H1 (cell line): ENCODE measurements at regions not wholly inside any gene's neighbourhood (a gene's known extent, or its start where the extent isn't known, plus 50 kb on each side); places are given as distances from the start of the nearest gene placed in this dataset.

Source experiments
- CTCF ChIA-PET: fragments of 300-600 bp; sonication (Branson Sonifier 250); formaldehyde crosslinking; loops from one replicate; lab custom pipeline; 2021; ENCODE audit not compliant: partially characterized antibody; lab: Charles Lee
- POLR2A ChIA-PET: fragments of 300-600 bp; sonication (Branson Sonifier 250); formaldehyde crosslinking; loops from one replicate; lab custom pipeline; 2021; ENCODE audit warnings: inconsistent platforms; ENCODE audit not compliant: partially characterized antibody; lab: Charles Lee
- DNase-seq, 2 experiments: peaks; one replicate each; pipeline versions ENCODE4 v3.0.0 to v3.0.0-alpha.2; 2010 to 2022; ENCODE audit warnings: low spot score in 2 of 2, low read depth in 1 of 2, mixed read lengths in 1 of 2
- FAIRE-seq: peaks from 2 replicates; lab custom pipeline; 2011; peaks lifted over from hg19 to GRCh38; lab: Jason Lieb, UNC
- H2AFZ ChIP-seq: 2 replicates; pipeline ENCODE4 v1.8.1; 2012; ENCODE audit warnings: low read length, inconsistent platforms
- H2AK5ac ChIP-seq: 2 replicates; pipeline ENCODE4 v1.6.1; 2013; ENCODE audit warnings: low read depth, low read length
- H2BK120ac ChIP-seq: replicated peaks from 2 replicates; pipeline ENCODE3; 2013; ENCODE audit warnings: low read depth, low read length, inconsistent platforms
- H2BK12ac ChIP-seq: 2 replicates; pipeline ENCODE4 v1.6.1; 2013; ENCODE audit warnings: low read depth, low read length
- H2BK15ac ChIP-seq: 2 replicates; pipeline ENCODE4 v1.6.1; 2013; ENCODE audit warnings: low read length
- H2BK20ac ChIP-seq: 2 replicates; pipeline ENCODE4 v1.6.1; 2013; ENCODE audit warnings: low read length
- H2BK5ac ChIP-seq: 2 replicates; pipeline ENCODE4 v1.6.1; 2013; ENCODE audit warnings: low read depth, low read length
- H3K14ac ChIP-seq: 2 replicates; pipeline ENCODE4 v1.6.1; 2013; ENCODE audit warnings: inconsistent platforms; ENCODE audit not compliant: insufficient read length
- H3K18ac ChIP-seq: 2 replicates; pipeline ENCODE4 v1.6.1; 2013; ENCODE audit warnings: low read length; ENCODE audit errors: extremely low read depth
- H3K23ac ChIP-seq: 2 replicates; pipeline ENCODE4 v1.6.1; 2013; ENCODE audit warnings: inconsistent platforms; ENCODE audit not compliant: insufficient read length
- H3K23me2 ChIP-seq: 2 replicates; pipeline ENCODE4 v1.6.1; 2013; ENCODE audit warnings: low read depth, low read length
- H3K27ac ChIP-seq: 2 replicates; pipeline ENCODE4 v1.6.1; 2011; ENCODE audit warnings: low read depth, low read length, inconsistent platforms
- H3K27me3 ChIP-seq, 4 experiments: replicated peaks in 1 of 4; 1 replicate in 1 of 4; 2 replicates in 3 of 4; pipeline versions ENCODE4 v1.6.1 to v1.8.1; 2011 to 2013; ENCODE audit warnings: low read length in 3 of 4, mild to moderate bottlenecking in 3 of 4, inconsistent platforms in 2 of 4, mixed read lengths in 2 of 4, moderate library complexity in 1 of 4; ENCODE audit not compliant: control insufficient read depth in 3 of 4, insufficient read depth in 3 of 4; ENCODE audit errors: extremely low read depth in 1 of 4
- H3K36me3 ChIP-seq, 4 experiments: 2 replicates each; pipeline versions ENCODE4 v1.6.1 to v1.8.1; 2011 to 2013; ENCODE audit warnings: mild to moderate bottlenecking in 4 of 4, low read length in 3 of 4, moderate library complexity in 2 of 4, control low read depth in 1 of 4, inconsistent platforms in 1 of 4; ENCODE audit not compliant: insufficient read depth in 4 of 4, control insufficient read depth in 2 of 4
- H3K4ac ChIP-seq: replicated peaks from 2 replicates; pipeline ENCODE3; 2013; ENCODE audit warnings: low read length, low read depth, mixed read lengths, inconsistent platforms; ENCODE audit not compliant: insufficient read length
- H3K4me1 ChIP-seq, 4 experiments: replicated peaks in 1 of 4; 1 replicate in 1 of 4; 2 replicates in 3 of 4; pipeline versions ENCODE4 v1.6.1 to v1.8.1; 2011 to 2013; ENCODE audit warnings: low read length in 3 of 4, inconsistent platforms in 2 of 4, mixed read lengths in 1 of 4; ENCODE audit not compliant: insufficient read depth in 4 of 4, control insufficient read depth in 3 of 4
- H3K4me2 ChIP-seq, 2 experiments: 2 replicates each; pipeline versions ENCODE4 v1.6.1 to v1.8.1; 2011 to 2013; ENCODE audit warnings: low read depth in 2 of 2, low read length in 2 of 2, control low read depth in 1 of 2, inconsistent platforms in 1 of 2, mild to moderate bottlenecking in 1 of 2; ENCODE audit not compliant: insufficient read depth in 1 of 2
- H3K4me3 ChIP-seq, 4 experiments: fragments of 200-600, 300-600 bp in 1 of 4; sonication (generic), shearing (Covaris generic), sonication (Bioruptor Twin) in 1 of 4; 2 replicates each; pipeline versions ENCODE4 v1.5.1 to v1.8.1; 2011 to 2016; ENCODE audit warnings: low read length in 4 of 4, low read depth in 3 of 4, control low read depth in 2 of 4, inconsistent platforms in 2 of 4, mild to moderate bottlenecking in 2 of 4, mixed read lengths in 1 of 4, moderate library complexity in 1 of 4; ENCODE audit not compliant: insufficient read depth in 2 of 4; ENCODE audit errors: extremely low read depth in 1 of 4
- H3K56ac ChIP-seq: replicated peaks from 2 replicates; pipeline ENCODE3; 2013; ENCODE audit warnings: low read depth, mild to moderate bottlenecking, mixed read lengths, low read length, inconsistent platforms; ENCODE audit not compliant: insufficient read length
- H3K79me1 ChIP-seq: 2 replicates; pipeline ENCODE4 v1.6.1; 2013; ENCODE audit warnings: low read depth, low read length, control low read depth
- H3K79me2 ChIP-seq, 2 experiments: 2 replicates each; pipeline versions ENCODE4 v1.6.1 to v1.8.1; 2012 to 2013; ENCODE audit warnings: low read length in 2 of 2, mild to moderate bottlenecking in 2 of 2, inconsistent platforms in 1 of 2; ENCODE audit not compliant: insufficient read depth in 2 of 2, control insufficient read depth in 1 of 2
- H3K9ac ChIP-seq, 4 experiments: replicated peaks in 1 of 4; 1 replicate in 1 of 4; 2 replicates in 3 of 4; pipeline versions ENCODE4 v1.6.1 to v1.8.1; 2011 to 2013; ENCODE audit warnings: low read depth in 3 of 4, low read length in 3 of 4, control low read depth in 2 of 4, mild to moderate bottlenecking in 2 of 4, moderate library complexity in 2 of 4, inconsistent platforms in 1 of 4; ENCODE audit errors: extremely low read depth in 1 of 4
- H3K9me3 ChIP-seq, 2 experiments: 2 replicates each; pipeline versions ENCODE4 v1.6.1 to v1.8.1; 2012 to 2013; ENCODE audit warnings: mild to moderate bottlenecking in 2 of 2, moderate library complexity in 2 of 2, control low read depth in 1 of 2, inconsistent platforms in 1 of 2, low read depth in 1 of 2, low read length in 1 of 2, mixed read lengths in 1 of 2; ENCODE audit not compliant: insufficient read depth in 2 of 2
- H4K20me1 ChIP-seq, 2 experiments: replicated peaks in 1 of 2; 2 replicates each; pipeline versions ENCODE3 to v1.8.1; 2011 to 2013; ENCODE audit warnings: inconsistent platforms in 2 of 2, low read length in 2 of 2, mild to moderate bottlenecking in 1 of 2; ENCODE audit not compliant: insufficient read depth in 2 of 2, control insufficient read depth in 1 of 2
- H4K5ac ChIP-seq: 2 replicates; pipeline ENCODE4 v1.6.1; 2013; ENCODE audit warnings: low read length, low read depth, mixed read lengths, inconsistent platforms; ENCODE audit not compliant: insufficient read length
- H4K8ac ChIP-seq: 2 replicates; pipeline ENCODE4 v1.8.0; 2013; ENCODE audit warnings: mild to moderate bottlenecking, moderate library complexity, low read length, inconsistent platforms; ENCODE audit not compliant: insufficient read depth; ENCODE audit errors: extremely low read depth
- H4K91ac ChIP-seq: replicated peaks from 2 replicates; pipeline ENCODE3; 2013; ENCODE audit warnings: low read length, mixed read lengths, inconsistent platforms; ENCODE audit not compliant: insufficient read length
- ATF2 ChIP-seq: IDR thresholded peaks from 2 replicates; pipeline ENCODE4 v1.6.1; 2012; ENCODE audit warnings: low read length, inconsistent platforms
- BCL11A ChIP-seq, 2 experiments: IDR thresholded peaks; one replicate each; pipeline ENCODE4 v1.6.1; 2011; ENCODE audit warnings: low read depth in 2 of 2, low read length in 2 of 2, mild to moderate bottlenecking in 2 of 2
- CHD1 ChIP-seq: IDR thresholded peaks from 2 replicates; pipeline ENCODE4 v1.6.1; 2012; ENCODE audit warnings: low read depth, low read length, improper control_type of control experiment
- CREB1 ChIP-seq: IDR thresholded peaks from 2 replicates; pipeline ENCODE4 v1.6.1; 2012; ENCODE audit warnings: inconsistent platforms
- RAD21 ChIP-seq, 2 experiments: IDR thresholded peaks in 1 of 2; conservative IDR thresholded peaks in 1 of 2; 2 replicates each; pipeline ENCODE4 v1.6.1; 2011; ENCODE audit warnings: low read depth in 2 of 2, low read length in 2 of 2, improper control_type of control experiment in 1 of 2, inconsistent platforms in 1 of 2, mild to moderate bottlenecking in 1 of 2, moderate library complexity in 1 of 2
- RBBP5 ChIP-seq: IDR thresholded peaks from 2 replicates; pipeline ENCODE4 v1.7.1; 2012; ENCODE audit warnings: low read depth, mild to moderate bottlenecking, inconsistent platforms, low read length, moderate library complexity, borderline replicate concordance
- RFX5 ChIP-seq: IDR thresholded peaks from 2 replicates; pipeline ENCODE4 v1.6.1; 2011; ENCODE audit warnings: low read depth, low read length, improper control_type of control experiment, borderline replicate concordance
- SIN3A ChIP-seq, 2 experiments: IDR thresholded peaks in 1 of 2; conservative IDR thresholded peaks in 1 of 2; 2 replicates each; pipeline ENCODE4 v1.6.1; 2011 to 2012; ENCODE audit warnings: low read length in 2 of 2, improper control_type of control experiment in 1 of 2, low read depth in 1 of 2, mild to moderate bottlenecking in 1 of 2
- SP2 ChIP-seq: IDR thresholded peaks from 2 replicates; pipeline ENCODE4 v1.6.1; 2012; ENCODE audit warnings: mild to moderate bottlenecking, low read length, inconsistent platforms
- TCF12 ChIP-seq: IDR thresholded peaks from 2 replicates; pipeline ENCODE4 v1.6.1; 2011; ENCODE audit warnings: low read depth, mild to moderate bottlenecking, low read length
- USF2 ChIP-seq: IDR thresholded peaks from 2 replicates; pipeline ENCODE4 v1.6.1; 2011; ENCODE audit warnings: low read length, improper control_type of control experiment
- YY1 ChIP-seq: IDR thresholded peaks from 2 replicates; pipeline ENCODE4 v1.6.1; 2011; ENCODE audit warnings: low read depth, mild to moderate bottlenecking, low read length
- WGBS, 2 experiments: shearing (Covaris generic) in 1 of 2; methylation state at CpG; one replicate each; pipeline versions ENCODE4 v1.1.6 to v1.1.7; 2013 to 2015; ENCODE audit warnings: low lambda C conversion rate in 2 of 2, mixed read lengths in 2 of 2, inconsistent platforms in 1 of 2, low coverage in 1 of 2, missing lambda C conversion rate in 1 of 2; ENCODE audit not compliant: insufficient replicate concordance in 2 of 2, insufficient coverage in 1 of 2, insufficient read length in 1 of 2; ENCODE audit errors: extremely low coverage in 1 of 2, missing lambda C conversion rate in 1 of 2; 5-methylcytosine and 5-hydroxymethylcytosine counted together

DNA sequence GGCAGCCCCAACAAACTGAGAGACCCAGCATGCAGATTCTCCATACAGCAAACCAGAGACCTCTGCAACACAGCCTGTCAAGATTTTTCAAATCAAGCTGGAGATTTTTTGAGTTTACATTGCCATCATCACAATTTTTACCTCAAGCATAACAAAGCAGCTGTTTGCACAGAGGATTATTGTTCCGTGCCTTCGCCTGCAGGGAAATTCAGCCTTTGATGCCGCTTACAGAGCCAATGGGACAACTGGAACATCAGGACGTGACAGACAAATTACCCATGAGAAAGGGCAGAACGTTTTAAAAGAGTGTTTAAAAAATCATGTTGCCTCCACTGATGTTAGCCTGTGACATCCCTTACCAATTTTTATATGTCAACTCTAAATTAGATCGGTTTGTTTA lies 363.7 kb downstream of the FBXW7 start:
- H3K79me1 ChIP-seq, result no peaks in the 10 kb centered on the region
- DNase-seq (no peak), FAIRE-seq (no peak)
- H4K5ac ChIP-seq, result no peak overlapping the region
- H2BK20ac ChIP-seq, result no peak overlapping the region
- H4K91ac ChIP-seq, result no peak overlapping the region
- H3K23ac ChIP-seq, result no peak overlapping the region
- H2BK15ac ChIP-seq, result no peak overlapping the region
- H3K4me1 ChIP-seq, result peaks cover 2 to 9% (median 5%) of the 10 kb centered on the region in 4 experiments; a peak in 3 of 7 replicates
- CTCF ChIA-PET, result interaction anchor here (0.6 kb wide), 1 partner anchor 348 kb away, joined by 4 read pairs; no protein-coding TSS in a partner anchor
- H2AK5ac ChIP-seq, result no peak overlapping the region
- no peaks in the 10 kb centered on the region for H3K9me3 ChIP-seq
- H3K27ac ChIP-seq, result no peak overlapping the region
- H2BK5ac ChIP-seq, result no peak overlapping the region
- no peak overlapping the region for H3K18ac ChIP-seq
- H4K20me1 ChIP-seq, result no peaks in the 10 kb centered on the region
- no peak overlapping the region for H4K8ac ChIP-seq
- H3K14ac ChIP-seq, result no peak overlapping the region
- POLR2A ChIA-PET, result no interaction called here
- no peaks in the 10 kb centered on the region for H3K36me3 ChIP-seq
- H2AFZ ChIP-seq, result no peak overlapping the region
- 80% methylated on average over 6 of the region's 6 CpGs; no CpG with 5 or more reads in 1 of the 2 experiments for WGBS, 2 experiments
- no peaks in the 10 kb centered on the region for H3K79me2 ChIP-seq
- H3K56ac ChIP-seq, result no peak overlapping the region
- H2BK12ac ChIP-seq, result no peak overlapping the region
- H3K4me2 ChIP-seq, result no peak overlapping the region
- H3K23me2 ChIP-seq, result no peaks in the 10 kb centered on the region
- no peak overlapping the region for H3K9ac ChIP-seq
- H3K4ac ChIP-seq, result no peak overlapping the region
- H3K27me3 ChIP-seq, result no peaks in the 10 kb centered on the region
- H2BK120ac ChIP-seq, result no peak overlapping the region
- H3K4me3 ChIP-seq, result no peak overlapping the region
- TF ChIP-seq YY1, result no peak
- TF ChIP-seq ATF2, result no peak
- TF ChIP-seq RFX5, result no peak
- TF ChIP-seq TCF12, result no peak
- no peak for TF ChIP-seq CREB1
- no peak for TF ChIP-seq SIN3A (conservative IDR thresholded peaks at IDR 0.05 in 1 of 2, IDR thresholded peaks at IDR 0.05 in 1 of 2; ENCODE audit: low read depth in 1 of 2, low read length in 2 of 2)
- TF ChIP-seq BCL11A (IDR thresholded peaks at IDR 0.05; ENCODE audit: low read depth in 2 of 2, low read length in 2 of 2), result no peak
- TF ChIP-seq RAD21 (IDR thresholded peaks at IDR 0.05 in 1 of 2, conservative IDR thresholded peaks at IDR 0.05 in 1 of 2; ENCODE audit: low read depth in 2 of 2, low read length in 2 of 2), result no peak
- no peak for TF ChIP-seq USF2
- TF ChIP-seq CHD1, result no peak
- TF ChIP-seq SP2, result no peak
- TF ChIP-seq RBBP5, result no peak
